Duodenal mucosa (tissue), 2 donors: ENCODE measurements at regions not wholly inside any gene's neighbourhood (a gene's known extent, or its start where the extent isn't known, plus 50 kb on each side); places are given as distances from the start of the nearest gene placed in this dataset.

Source experiments
- H3K27ac ChIP-seq: one replicate; pipeline ENCODE4 v1.7.0; 2013; ENCODE audit warnings: low read depth, low read length
- H3K27me3 ChIP-seq, 2 donors: one replicate each; pipeline ENCODE4 v1.7.0; 2013; ENCODE audit warnings: low read length in 2 of 2, control low read depth in 1 of 2; ENCODE audit not compliant: insufficient read depth in 2 of 2, control insufficient read depth in 1 of 2
- H3K36me3 ChIP-seq, 2 donors: one replicate each; pipeline ENCODE4 v1.7.0; 2013; ENCODE audit warnings: low read length in 2 of 2, control low read depth in 1 of 2; ENCODE audit not compliant: insufficient read depth in 2 of 2, control insufficient read depth in 1 of 2
- H3K4me1 ChIP-seq, 2 donors: one replicate each; pipeline ENCODE4 v1.7.0; 2013; ENCODE audit warnings: low read length in 2 of 2, control low read depth in 1 of 2; ENCODE audit not compliant: insufficient read depth in 2 of 2, control insufficient read depth in 1 of 2
- H3K4me3 ChIP-seq, 2 donors: one replicate each; pipeline ENCODE4 v1.7.0; 2013; ENCODE audit warnings: low read length in 2 of 2, low read depth in 1 of 2
- H3K9ac ChIP-seq, 2 donors: one replicate each; pipeline ENCODE4 v1.7.0; 2013; ENCODE audit warnings: low read length in 2 of 2, low read depth in 1 of 2
- H3K9me3 ChIP-seq, 2 donors: one replicate each; pipeline ENCODE4 v1.7.0; 2013; ENCODE audit warnings: low read length in 2 of 2, control low read depth in 1 of 2; ENCODE audit not compliant: control insufficient read depth in 1 of 2

GRCh38 chrY:12403916-12404315 lies 297.1 kb upstream of the USP9Y start:
- H3K9me3 ChIP-seq: no peaks in the 10 kb centered on the region
- no peaks in the 10 kb centered on the region for H3K4me1 ChIP-seq
- no peak overlapping the region for H3K9ac ChIP-seq
- H3K27me3 ChIP-seq: no peaks in the 10 kb centered on the region
- no peaks in the 10 kb centered on the region for H3K36me3 ChIP-seq
- H3K4me3 ChIP-seq: no peak overlapping the region
- H3K27ac ChIP-seq: no peak overlapping the region

- Histone ChIP-seq H3K36me3 (no peaks in the 10 kb centered on the region), H3K9me3 (no peaks in the 10 kb centered on the region), H3K27ac (no peak overlapping the region), H3K4me1 (no peaks in the 10 kb centered on the region), H3K9ac (no peak overlapping the region), H3K27me3 (no peaks in the 10 kb centered on the region), H3K4me3 (no peak overlapping the region)
Measured at GRCh38 chrY:12408236-12408635, 292.8 kb upstream of the USP9Y start.

GRCh38 chrY:12410696-12411095 lies 290.3 kb upstream of the USP9Y start:
- no peak overlapping the region for H3K9ac ChIP-seq
- no peaks in the 10 kb centered on the region for H3K9me3 ChIP-seq
- no peaks in the 10 kb centered on the region for H3K4me1 ChIP-seq
- no peak overlapping the region for H3K27ac ChIP-seq
- H3K36me3 ChIP-seq: no peaks in the 10 kb centered on the region
- no peak overlapping the region for H3K4me3 ChIP-seq
- no peaks in the 10 kb centered on the region for H3K27me3 ChIP-seq

- no peaks in the 10 kb centered on the region for H3K27me3 ChIP-seq
- H3K9me3 ChIP-seq: no peaks in the 10 kb centered on the region
- H3K36me3 ChIP-seq: no peaks in the 10 kb centered on the region
- no peaks in the 10 kb centered on the region for H3K4me1 ChIP-seq
- H3K4me3 ChIP-seq: peak overlapping the region; percentile 47 to 58
- no peak overlapping the region for H3K9ac ChIP-seq
- H3K27ac ChIP-seq: no peak overlapping the region
Measured at GRCh38 chrY:12421072-12421787, 279.8 kb upstream of the USP9Y start.

- H3K36me3 ChIP-seq: no peaks in the 10 kb centered on the region
- no peak overlapping the region for H3K9ac ChIP-seq
- H3K4me1 ChIP-seq: no peaks in the 10 kb centered on the region
- H3K9me3 ChIP-seq: no peaks in the 10 kb centered on the region
- H3K27ac ChIP-seq: no peak overlapping the region
- no peaks in the 10 kb centered on the region for H3K27me3 ChIP-seq
- peak overlapping the region in 1 of 2 donors; percentile 58 for H3K4me3 ChIP-seq
Measured at GRCh38 chrY:12421788-12422124, 279.3 kb upstream of the USP9Y start.

GRCh38 chrY:12422536-12422935 lies 278.5 kb upstream of the USP9Y start:
- H3K4me1 ChIP-seq: no peaks in the 10 kb centered on the region
- no peak overlapping the region for H3K27ac ChIP-seq
- no peaks in the 10 kb centered on the region for H3K9me3 ChIP-seq
- no peaks in the 10 kb centered on the region for H3K27me3 ChIP-seq
- no peaks in the 10 kb centered on the region for H3K36me3 ChIP-seq
- H3K4me3 ChIP-seq: no peak overlapping the region
- no peak overlapping the region for H3K9ac ChIP-seq

- Histone ChIP-seq H3K9ac (no peak overlapping the region), H3K9me3 (no peaks in the 10 kb centered on the region), H3K4me3 (no peak overlapping the region), H3K36me3 (no peaks in the 10 kb centered on the region), H3K27me3 (no peaks in the 10 kb centered on the region), H3K4me1 (no peaks in the 10 kb centered on the region), H3K27ac (no peak overlapping the region)
Measured at GRCh38 chrY:12423416-12424252, 277.4 kb upstream of the USP9Y start.

GRCh38 chrY:12425506-12425905 lies 275.5 kb upstream of the USP9Y start:
- no peaks in the 10 kb centered on the region for H3K36me3 ChIP-seq
- no peaks in the 10 kb centered on the region for H3K27me3 ChIP-seq
- no peak overlapping the region for H3K4me3 ChIP-seq
- H3K9me3 ChIP-seq: no peaks in the 10 kb centered on the region
- no peak overlapping the region for H3K27ac ChIP-seq
- H3K4me1 ChIP-seq: no peaks in the 10 kb centered on the region
- H3K9ac ChIP-seq: no peak overlapping the region

- H3K36me3 ChIP-seq: no peaks in the 10 kb centered on the region
- H3K9me3 ChIP-seq: no peaks in the 10 kb centered on the region
- no peaks in the 10 kb centered on the region for H3K27me3 ChIP-seq
- no peaks in the 10 kb centered on the region for H3K4me1 ChIP-seq
- H3K9ac ChIP-seq: no peak overlapping the region
- H3K27ac ChIP-seq: no peak overlapping the region
- no peak overlapping the region for H3K4me3 ChIP-seq
Measured at GRCh38 chrY:12427361-12427760, 273.7 kb upstream of the USP9Y start.

GRCh38 chrY:12431546-12431945 lies 269.5 kb upstream of the USP9Y start:
- Histone ChIP-seq H3K27ac (no peak overlapping the region), H3K4me3 (no peak overlapping the region), H3K9ac (no peak overlapping the region), H3K4me1 (no peaks in the 10 kb centered on the region), H3K9me3 (no peaks in the 10 kb centered on the region), H3K36me3 (no peaks in the 10 kb centered on the region), H3K27me3 (no peaks in the 10 kb centered on the region)
